Activated T-helper 2 cell treated with anti-CD3 and anti-CD28 coated beads, Interferon-gamma antibody, Interleukin-2, Interleukin-4, amounts not matched to agents 10 μg/mL and 5 μg/mL and 100 μg/mL, durations not matched to agents 14 hours and 24 hours and 36 hours (primary cell): ENCODE measurements at regions not wholly inside any gene's neighbourhood (a gene's known extent, or its start where the extent isn't known, plus 50 kb on each side); places are given as distances from the start of the nearest gene placed in this dataset.

Experiments used
- DNase-seq: peaks from one replicate; pipeline ENCODE4 v3.0.0; 2021; ENCODE audit warnings: low spot score
- H3K27ac Mint-ChIP-seq: one replicate; pipeline ENCODE4 v1.8.0; 2021; ENCODE audit warnings: mixed read lengths
- H3K27me3 Mint-ChIP-seq: one replicate; pipeline ENCODE4 v1.8.0; 2021; ENCODE audit warnings: low read depth, mixed read lengths
- H3K36me3 Mint-ChIP-seq: one replicate; pipeline ENCODE4 v1.8.0; 2021; ENCODE audit warnings: low read depth, mixed read lengths
- H3K4me1 Mint-ChIP-seq: one replicate; pipeline ENCODE4 v1.8.0; 2021; ENCODE audit warnings: low read depth, mixed read lengths
- H3K4me3 Mint-ChIP-seq: one replicate; pipeline ENCODE4 v1.8.0; 2021; ENCODE audit warnings: low read depth, mild to moderate bottlenecking, moderate library complexity, mixed read lengths
- H3K9me3 Mint-ChIP-seq: one replicate; pipeline ENCODE4 v1.8.0; 2021; ENCODE audit warnings: mixed read lengths
- intact Hi-C: fragments of 100-400 bp; cut with micrococcal nuclease; formaldehyde crosslinking; loops from one replicate; pipeline ENCODE4 v1.15.1; 2023

- no peak overlapping the region for H3K4me3 Mint-ChIP-seq
- H3K9me3 Mint-ChIP-seq = no peaks in the 10 kb centered on the region
- intact Hi-C loops = no loop called here
- no peak for DNase-seq
- H3K27ac Mint-ChIP-seq = no peak overlapping the region
- H3K4me1 Mint-ChIP-seq = no peaks in the 10 kb centered on the region
- no peaks in the 10 kb centered on the region for H3K36me3 Mint-ChIP-seq
- H3K27me3 Mint-ChIP-seq = no peaks in the 10 kb centered on the region
Measured at GRCh38 chr7:84513061-84513460, 318.5 kb upstream of the SEMA3A start.

GRCh38 chr7:84512055-84512454 lies 317.5 kb upstream of the SEMA3A start:
- no peaks in the 10 kb centered on the region for H3K36me3 Mint-ChIP-seq
- no peak for DNase-seq
- intact Hi-C loops = no loop called here
- H3K4me1 Mint-ChIP-seq = no peaks in the 10 kb centered on the region
- H3K9me3 Mint-ChIP-seq = no peaks in the 10 kb centered on the region
- H3K27me3 Mint-ChIP-seq = no peaks in the 10 kb centered on the region
- H3K4me3 Mint-ChIP-seq = no peak overlapping the region
- no peak overlapping the region for H3K27ac Mint-ChIP-seq

GRCh38 chr7:84510505-84510904 lies 315.9 kb upstream of the SEMA3A start:
- no peaks in the 10 kb centered on the region for H3K9me3 Mint-ChIP-seq
- DNase-seq = no peak
- no peaks in the 10 kb centered on the region for H3K4me1 Mint-ChIP-seq
- no peak overlapping the region for H3K27ac Mint-ChIP-seq
- intact Hi-C loops = no loop called here
- no peaks in the 10 kb centered on the region for H3K36me3 Mint-ChIP-seq
- no peaks in the 10 kb centered on the region for H3K27me3 Mint-ChIP-seq
- H3K4me3 Mint-ChIP-seq = no peak overlapping the region

GRCh38 chr7:84509522-84509921 lies 314.9 kb upstream of the SEMA3A start:
- no peak overlapping the region for H3K27ac Mint-ChIP-seq
- no peaks in the 10 kb centered on the region for H3K4me1 Mint-ChIP-seq
- no peak for DNase-seq
- H3K9me3 Mint-ChIP-seq = no peaks in the 10 kb centered on the region
- intact Hi-C loops = no loop called here
- H3K36me3 Mint-ChIP-seq = no peaks in the 10 kb centered on the region
- H3K27me3 Mint-ChIP-seq = no peaks in the 10 kb centered on the region
- H3K4me3 Mint-ChIP-seq = no peak overlapping the region

GRCh38 chr7:84508606-84509005 lies 314.0 kb upstream of the SEMA3A start:
- no peak overlapping the region for H3K4me3 Mint-ChIP-seq
- no peak overlapping the region for H3K27ac Mint-ChIP-seq
- intact Hi-C loops = no loop called here

GRCh38 chr7:84507529-84507928 lies 312.9 kb upstream of the SEMA3A start:
- Mint-ChIP-seq H3K27me3 (no peaks in the 10 kb centered on the region), H3K4me1 (no peaks in the 10 kb centered on the region), H3K27ac (no peak overlapping the region), H3K4me3 (no peak overlapping the region), H3K36me3 (no peaks in the 10 kb centered on the region), H3K9me3 (no peaks in the 10 kb centered on the region)
- DNase-seq = no peak
- intact Hi-C loops = no loop called here

More at GRCh38 chr7:84508606-84509005, 314.0 kb upstream of the SEMA3A start:
- Mint-ChIP-seq H3K9me3 (no peaks in the 10 kb centered on the region), H3K27me3 (no peaks in the 10 kb centered on the region), H3K36me3 (no peaks in the 10 kb centered on the region), H3K4me1 (no peaks in the 10 kb centered on the region)
- DNase-seq = no peak

GRCh38 chr7:84506151-84506550 lies 311.6 kb upstream of the SEMA3A start:
- Mint-ChIP-seq H3K4me1 (no peaks in the 10 kb centered on the region), H3K27me3 (no peaks in the 10 kb centered on the region), H3K4me3 (no peak overlapping the region), H3K36me3 (no peaks in the 10 kb centered on the region), H3K27ac (no peak overlapping the region), H3K9me3 (no peaks in the 10 kb centered on the region)
- no peak for DNase-seq
- intact Hi-C loops = no loop called here

GRCh38 chr7:84502239-84502638 lies 307.6 kb upstream of the SEMA3A start:
- Mint-ChIP-seq H3K4me3 (no peak overlapping the region), H3K9me3 (no peaks in the 10 kb centered on the region)
- intact Hi-C loops = no loop called here

GRCh38 chr7:84497873-84498272 lies 303.3 kb upstream of the SEMA3A start:
- Mint-ChIP-seq H3K27ac (no peak overlapping the region), H3K27me3 (no peaks in the 10 kb centered on the region), H3K9me3 (no peaks in the 10 kb centered on the region)

More at GRCh38 chr7:84502239-84502638, 307.6 kb upstream of the SEMA3A start:
- Mint-ChIP-seq H3K27me3 (no peaks in the 10 kb centered on the region), H3K36me3 (no peaks in the 10 kb centered on the region), H3K4me1 (no peaks in the 10 kb centered on the region), H3K27ac (no peak overlapping the region)
- DNase-seq = no peak

GRCh38 chr7:84495128-84495527 lies 300.5 kb upstream of the SEMA3A start:
- no peaks in the 10 kb centered on the region for H3K4me1 Mint-ChIP-seq
- H3K27ac Mint-ChIP-seq = no peak overlapping the region
- H3K4me3 Mint-ChIP-seq = no peak overlapping the region
- no peaks in the 10 kb centered on the region for H3K36me3 Mint-ChIP-seq
- intact Hi-C loops = no loop called here
- H3K27me3 Mint-ChIP-seq = no peaks in the 10 kb centered on the region
- DNase-seq = no peak
- H3K9me3 Mint-ChIP-seq = no peaks in the 10 kb centered on the region

More at GRCh38 chr7:84497873-84498272, 303.3 kb upstream of the SEMA3A start:
- H3K4me1 Mint-ChIP-seq = no peaks in the 10 kb centered on the region
- no peak for DNase-seq
- H3K36me3 Mint-ChIP-seq = no peaks in the 10 kb centered on the region
- H3K4me3 Mint-ChIP-seq = no peak overlapping the region
- intact Hi-C loops = no loop called here

- Mint-ChIP-seq H3K36me3 (no peaks in the 10 kb centered on the region), H3K4me1 (no peaks in the 10 kb centered on the region), H3K27me3 (no peaks in the 10 kb centered on the region), H3K9me3 (no peaks in the 10 kb centered on the region), H3K27ac (no peak overlapping the region), H3K4me3 (no peak overlapping the region)
- intact Hi-C loops = no loop called here
- DNase-seq = no peak
Measured at GRCh38 chr7:84492098-84493034, 297.8 kb upstream of the SEMA3A start.

GRCh38 chr7:84490661-84491060 lies 296.1 kb upstream of the SEMA3A start:
- H3K4me3 Mint-ChIP-seq = no peak overlapping the region
- intact Hi-C loops = no loop called here
- no peaks in the 10 kb centered on the region for H3K27me3 Mint-ChIP-seq
- no peak overlapping the region for H3K27ac Mint-ChIP-seq
- H3K9me3 Mint-ChIP-seq = no peaks in the 10 kb centered on the region
- DNase-seq = no peak
- no peaks in the 10 kb centered on the region for H3K4me1 Mint-ChIP-seq
- no peaks in the 10 kb centered on the region for H3K36me3 Mint-ChIP-seq

- H3K9me3 Mint-ChIP-seq = no peaks in the 10 kb centered on the region
- no peaks in the 10 kb centered on the region for H3K36me3 Mint-ChIP-seq
- H3K27ac Mint-ChIP-seq = no peak overlapping the region
- H3K4me3 Mint-ChIP-seq = no peak overlapping the region
- intact Hi-C loops = no loop called here
- no peak for DNase-seq
- no peaks in the 10 kb centered on the region for H3K27me3 Mint-ChIP-seq
- H3K4me1 Mint-ChIP-seq = no peaks in the 10 kb centered on the region
Measured at GRCh38 chr7:84484502-84485079, 290.0 kb upstream of the SEMA3A start.
